GM12865 (cell line): ENCODE measurements at regions not wholly inside any gene's neighbourhood (a gene's known extent, or its start where the extent isn't known, plus 50 kb on each side); places are given as distances from the start of the nearest gene placed in this dataset.
"Not testable (repeated sequence)": the region's sequence is repeated elsewhere in the genome, so short reads cannot be mapped to it uniquely, and the experiment has no call there.

ENCODE experiments used
- DNase-seq: peaks from one replicate; pipeline ENCODE4 v3.0.0; 2010; ENCODE audit warnings: low read depth
- H3K4me3 ChIP-seq: 2 replicates; pipeline ENCODE4 v1.5.1; 2011; ENCODE audit warnings: mild to moderate bottlenecking, low read depth, low read length, control low read depth
- CTCF ChIP-seq: IDR thresholded peaks from 2 replicates; pipeline ENCODE4 v1.5.1; 2011; ENCODE audit warnings: low read length, control low read depth, low read depth, inconsistent platforms; ENCODE audit not compliant: insufficient read depth; ENCODE audit errors: missing control alignments

GRCh38 chrX:44765556-44765955, 78.3 kb upstream of the DUSP21 start:
- TF ChIP-seq CTCF: no peak
- no peak for DNase-seq
- H3K4me3 ChIP-seq: no peak overlapping the region

- DNase-seq: no peak
- no peak for TF ChIP-seq CTCF
These were observed 95.9 kb upstream of the DUSP21 start for GRCh38 chrX:44747969-44748368.

GRCh38 chrX:44747317-44747716, 96.5 kb upstream of the DUSP21 start:
- no peak for TF ChIP-seq CTCF
- H3K4me3 ChIP-seq: no peak overlapping the region
- DNase-seq: peak; percentile 11

More at GRCh38 chrX:44747969-44748368, 95.9 kb upstream of the DUSP21 start:
- H3K4me3 ChIP-seq: no peak overlapping the region

- H3K4me3 ChIP-seq: no peak overlapping the region
- no peak for TF ChIP-seq CTCF
- peak; percentile 12 for DNase-seq
These were observed 99.0 kb upstream of the DUSP21 start for GRCh38 chrX:44744799-44745198.

GRCh38 chrX:44742480-44743155, 101.2 kb upstream of the DUSP21 start:
- no peak for DNase-seq
- no peak overlapping the region for H3K4me3 ChIP-seq
- TF ChIP-seq CTCF: no peak

GRCh38 chrX:44741859-44742258, 102.0 kb upstream of the DUSP21 start:
- DNase-seq, H3K4me3 ChIP-seq: not testable (repeated sequence)

- DNase-seq, H3K4me3 ChIP-seq: not testable (repeated sequence)
These were observed 102.4 kb upstream of the DUSP21 start for GRCh38 chrX:44741458-44741857.

GRCh38 chrX:44735498-44735897, 108.3 kb upstream of the DUSP21 start:
- H3K4me3 ChIP-seq: no peak overlapping the region
- TF ChIP-seq CTCF: no peak
- DNase-seq: no peak
